ENCODE measurements at regions not wholly inside any gene's neighbourhood (a gene's known extent, or its start where the extent isn't known, plus 50 kb on each side); places are given as distances from the start of the nearest gene placed in this dataset.

- DNase-seq (ENCODE audit: low spot score) = no peak
These were observed 299.9 kb upstream of the SALL3 start for GRCh38 chr18:78679613-78680260.

- DNase-seq (ENCODE audit: low spot score) = no peak
These were observed 298.2 kb upstream of the SALL3 start for GRCh38 chr18:78681396-78681795.

- no peak for DNase-seq (ENCODE audit: low spot score)
These were observed 297.7 kb upstream of the SALL3 start for GRCh38 chr18:78681934-78682333.

GRCh38 chr18:78682716-78683115 lies 296.9 kb upstream of the SALL3 start:
- DNase-seq (ENCODE audit: low spot score) = no peak

- DNase-seq (ENCODE audit: low spot score) = no peak
These were observed 296.2 kb upstream of the SALL3 start for GRCh38 chr18:78683191-78684010.

GRCh38 chr18:78685250-78685979 lies 294.2 kb upstream of the SALL3 start:
- DNase-seq (ENCODE audit: low spot score) = no peak

- DNase-seq (ENCODE audit: low spot score) = no peak
These were observed 293.6 kb upstream of the SALL3 start for GRCh38 chr18:78685980-78686530.

GRCh38 chr18:78686976-78687685 lies 292.5 kb upstream of the SALL3 start:
- DNase-seq (ENCODE audit: low spot score) = no peak

GRCh38 chr18:78687736-78688135 lies 291.9 kb upstream of the SALL3 start:
- no peak for DNase-seq (ENCODE audit: low spot score)

- no peak for DNase-seq (ENCODE audit: low spot score)
These were observed 291.4 kb upstream of the SALL3 start for GRCh38 chr18:78688249-78688648.

- no peak for DNase-seq (ENCODE audit: low spot score)
These were observed 290.7 kb upstream of the SALL3 start for GRCh38 chr18:78688916-78689315.

- DNase-seq (ENCODE audit: low spot score) = no peak
These were observed 290.0 kb upstream of the SALL3 start for GRCh38 chr18:78689606-78690005.

- DNase-seq (ENCODE audit: low spot score) = no peak
These were observed 287.5 kb upstream of the SALL3 start for GRCh38 chr18:78692105-78692504.

GRCh38 chr18:78693429-78693828 lies 286.2 kb upstream of the SALL3 start:
- no peak for DNase-seq (ENCODE audit: low spot score)

GRCh38 chr18:78696698-78697435 lies 282.8 kb upstream of the SALL3 start:
- DNase-seq (ENCODE audit: low spot score) = no peak

GRCh38 chr18:78697446-78697845 lies 282.2 kb upstream of the SALL3 start:
- no peak for DNase-seq (ENCODE audit: low spot score)

- DNase-seq (ENCODE audit: low spot score) = no peak
These were observed 280.7 kb upstream of the SALL3 start for GRCh38 chr18:78698914-78699313.

- DNase-seq (ENCODE audit: low spot score) = no peak
These were observed 280.1 kb upstream of the SALL3 start for GRCh38 chr18:78699499-78699898.

GRCh38 chr18:78701771-78702396 lies 277.7 kb upstream of the SALL3 start:
- DNase-seq (ENCODE audit: low spot score) = no peak

GRCh38 chr18:78703291-78703690 lies 276.3 kb upstream of the SALL3 start:
- no peak for DNase-seq (ENCODE audit: low spot score)

- DNase-seq (ENCODE audit: low spot score) = no peak
These were observed 274.6 kb upstream of the SALL3 start for GRCh38 chr18:78704971-78705461.
